Sigmoid colon (tissue), 4 donors: ENCODE measurements at regions not wholly inside any gene's neighbourhood (a gene's known extent, or its start where the extent isn't known, plus 50 kb on each side); places are given as distances from the start of the nearest gene placed in this dataset.

ENCODE experiments used
- EP300 ChIP-seq, 4 donors: sonication (generic); formaldehyde crosslinking; IDR thresholded peaks; one replicate each; pipeline ENCODE4 v1.6.1; 2017; ENCODE audit warnings: antibody characterized with exemption in 4 of 4
- POLR2A ChIP-seq, 2 donors: fragments of 450-650 bp; IDR thresholded peaks; one replicate each; pipeline ENCODE4 v1.6.1; 2016; ENCODE audit warnings: antibody characterized with exemption in 2 of 2, mild to moderate bottlenecking in 2 of 2, moderate library complexity in 2 of 2
- POLR2AphosphoS5 ChIP-seq, 4 donors: sonication (generic); formaldehyde crosslinking; IDR thresholded peaks; one replicate each; pipeline ENCODE4 v1.6.1; 2017; ENCODE audit warnings: antibody characterized with exemption in 4 of 4
- TF ChIP-seq, protein P1 (sequence below), 4 experiments: fragments of 450-650 bp in 3 of 4; fragments of 200-600 bp in 1 of 4; IDR thresholded peaks; one replicate each; pipeline ENCODE4 v1.5.1; 2016 to 2019; ENCODE audit warnings: antibody characterized with exemption in 4 of 4, mild to moderate bottlenecking in 3 of 4, moderate library complexity in 2 of 4

DNA sequence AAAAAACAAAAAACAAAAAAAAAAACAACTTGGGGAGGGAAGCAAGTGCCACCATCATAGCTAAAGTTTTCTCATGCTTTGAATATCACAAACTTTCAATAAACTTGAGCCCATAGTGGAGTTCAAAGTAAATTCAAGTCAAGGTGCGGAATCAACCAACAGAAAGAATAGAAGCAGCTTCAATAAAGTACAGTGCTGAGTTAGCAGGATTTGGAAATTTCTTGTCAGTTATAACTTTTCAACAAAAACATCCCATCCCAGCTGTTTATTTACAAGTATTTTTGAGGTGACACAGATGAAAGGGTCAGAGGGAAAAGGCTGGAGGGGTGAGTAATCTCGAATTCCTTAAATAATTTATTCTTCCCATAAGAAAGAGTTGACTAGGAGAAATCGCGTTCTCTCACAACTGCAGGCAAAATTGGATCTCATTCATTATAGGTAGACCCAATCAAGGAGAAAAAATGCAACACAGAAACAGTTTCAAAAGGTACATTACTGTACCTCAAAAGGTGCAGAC is 477.4 kb upstream of the RASGRP1 start:
- TF ChIP-seq, protein P1, sequence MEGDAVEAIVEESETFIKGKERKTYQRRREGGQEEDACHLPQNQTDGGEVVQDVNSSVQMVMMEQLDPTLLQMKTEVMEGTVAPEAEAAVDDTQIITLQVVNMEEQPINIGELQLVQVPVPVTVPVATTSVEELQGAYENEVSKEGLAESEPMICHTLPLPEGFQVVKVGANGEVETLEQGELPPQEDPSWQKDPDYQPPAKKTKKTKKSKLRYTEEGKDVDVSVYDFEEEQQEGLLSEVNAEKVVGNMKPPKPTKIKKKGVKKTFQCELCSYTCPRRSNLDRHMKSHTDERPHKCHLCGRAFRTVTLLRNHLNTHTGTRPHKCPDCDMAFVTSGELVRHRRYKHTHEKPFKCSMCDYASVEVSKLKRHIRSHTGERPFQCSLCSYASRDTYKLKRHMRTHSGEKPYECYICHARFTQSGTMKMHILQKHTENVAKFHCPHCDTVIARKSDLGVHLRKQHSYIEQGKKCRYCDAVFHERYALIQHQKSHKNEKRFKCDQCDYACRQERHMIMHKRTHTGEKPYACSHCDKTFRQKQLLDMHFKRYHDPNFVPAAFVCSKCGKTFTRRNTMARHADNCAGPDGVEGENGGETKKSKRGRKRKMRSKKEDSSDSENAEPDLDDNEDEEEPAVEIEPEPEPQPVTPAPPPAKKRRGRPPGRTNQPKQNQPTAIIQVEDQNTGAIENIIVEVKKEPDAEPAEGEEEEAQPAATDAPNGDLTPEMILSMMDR (IDR thresholded peaks at IDR 0.05), result no peak
- TF ChIP-seq POLR2A (IDR thresholded peaks at IDR 0.05) (no peak), POLR2AphosphoS5 (IDR thresholded peaks at IDR 0.05) (no peak), EP300 (IDR thresholded peaks at IDR 0.05) (no peak)
